Uterus (tissue), 3 donors: ENCODE measurements at regions not wholly inside any gene's neighbourhood (a gene's known extent, or its start where the extent isn't known, plus 50 kb on each side); places are given as distances from the start of the nearest gene placed in this dataset.

ENCODE experiments used
- DNase-seq, 2 donors: peaks; one replicate each; pipeline ENCODE4 v3.0.0-alpha.2; 2019 to 2020
- H3K27ac ChIP-seq, 2 donors: fragments of 200-600 bp; sonication (generic); 1 replicate in 1 of 2; 2 replicates in 1 of 2; pipeline ENCODE4 v1.5.1; 2016 to 2018
- H3K27me3 ChIP-seq, 2 donors: fragments of 200-600 bp; sonication (generic); one replicate each; pipeline ENCODE4 v1.5.1; 2018 to 2019; ENCODE audit warnings: control low read depth in 1 of 2
- H3K36me3 ChIP-seq, 2 donors: fragments of 200-600 bp; sonication (generic); one replicate each; pipeline ENCODE4 v1.5.1; 2019; ENCODE audit warnings: control low read depth in 1 of 2
- H3K4me1 ChIP-seq, 2 donors: fragments of 200-600 bp; sonication (generic); one replicate each; pipeline ENCODE4 v1.5.1; 2018 to 2019; ENCODE audit warnings: control low read depth in 1 of 2
- H3K4me3 ChIP-seq, 2 donors: fragments of 200-600 bp; sonication (generic); 1 replicate in 1 of 2; 2 replicates in 1 of 2; pipeline ENCODE4 v1.5.1; 2018 to 2019; ENCODE audit warnings: mild to moderate bottlenecking in 1 of 2
- H3K9me3 ChIP-seq, 2 donors: fragments of 200-600 bp; sonication (generic); one replicate each; pipeline ENCODE4 v1.5.1; 2019; ENCODE audit warnings: control low read depth in 1 of 2
- CTCF ChIP-seq, 4 experiments: fragments of 200-600 bp in 2 of 4; fragments of 450-650 bp in 2 of 4; sonication (generic) in 2 of 4; IDR thresholded peaks; one replicate each; pipeline ENCODE4 v1.5.1; 2016 to 2019; ENCODE audit warnings: antibody characterized with exemption in 4 of 4, mild to moderate bottlenecking in 2 of 4, moderate library complexity in 1 of 4
- POLR2A ChIP-seq, 2 donors: fragments of 450-650 bp; IDR thresholded peaks; one replicate each; pipeline ENCODE4 v1.6.1; 2016; ENCODE audit warnings: antibody characterized with exemption in 2 of 2, mild to moderate bottlenecking in 1 of 2, moderate library complexity in 1 of 2
- intact Hi-C: fragments of 100-400 bp; cut with DNase I; formaldehyde crosslinking; loops from one replicate; pipeline ENCODE4 v1.15.1; 2023; ENCODE audit warnings: low total_unique reads
- donor health status: DM: yes; HTN: yes; CAD: no.

- Histone ChIP-seq H3K27ac (no peak overlapping the region), H3K9me3 (no peaks in the 10 kb centered on the region), H3K27me3 (no peaks in the 10 kb centered on the region), H3K36me3 (no peaks in the 10 kb centered on the region), H3K4me3 (no peak overlapping the region), H3K4me1 (no peaks in the 10 kb centered on the region)
- no peak for TF ChIP-seq CTCF (IDR thresholded peaks at IDR 0.05)
- no peak for TF ChIP-seq POLR2A (IDR thresholded peaks at IDR 0.05)
- no peak for DNase-seq
- intact Hi-C loops, result no loop called here
These were observed 111.5 kb upstream of the LGALSL start for GRCh38 chr2:64342195-64343099.

- H3K9me3 ChIP-seq, result no peaks in the 10 kb centered on the region
- H3K27me3 ChIP-seq, result no peaks in the 10 kb centered on the region
- no peak overlapping the region for H3K27ac ChIP-seq
- H3K4me3 ChIP-seq, result no peak overlapping the region
- H3K36me3 ChIP-seq, result no peaks in the 10 kb centered on the region
- intact Hi-C loops, result no loop called here
- TF ChIP-seq POLR2A (IDR thresholded peaks at IDR 0.05) (no peak), CTCF (IDR thresholded peaks at IDR 0.05) (no peak)
- H3K4me1 ChIP-seq, result no peaks in the 10 kb centered on the region
- no peak for DNase-seq
These were observed 108.9 kb upstream of the LGALSL start for GRCh38 chr2:64344999-64345576.

- H3K27me3 ChIP-seq, result no peaks in the 10 kb centered on the region
- no peaks in the 10 kb centered on the region for H3K4me1 ChIP-seq
- no peak overlapping the region for H3K4me3 ChIP-seq
- no peak for DNase-seq
- TF ChIP-seq CTCF (IDR thresholded peaks at IDR 0.05) (no peak), POLR2A (IDR thresholded peaks at IDR 0.05) (no peak)
- no peaks in the 10 kb centered on the region for H3K9me3 ChIP-seq
- H3K27ac ChIP-seq, result no peak overlapping the region
- no peaks in the 10 kb centered on the region for H3K36me3 ChIP-seq
- intact Hi-C loops, result no loop called here
These were observed 108.0 kb upstream of the LGALSL start for GRCh38 chr2:64345998-64346397.

GRCh38 chr2:64348386-64349130 lies 105.4 kb upstream of the LGALSL start:
- no peak for DNase-seq
- Histone ChIP-seq H3K27ac (no peak overlapping the region), H3K4me3 (no peak overlapping the region), H3K27me3 (no peaks in the 10 kb centered on the region), H3K9me3 (no peaks in the 10 kb centered on the region), H3K4me1 (no peaks in the 10 kb centered on the region), H3K36me3 (no peaks in the 10 kb centered on the region)
- TF ChIP-seq POLR2A (IDR thresholded peaks at IDR 0.05) (no peak), CTCF (IDR thresholded peaks at IDR 0.05) (no peak)
- intact Hi-C loops, result no loop called here

- Histone ChIP-seq H3K4me3 (no peak overlapping the region), H3K27me3 (no peaks in the 10 kb centered on the region), H3K9me3 (no peaks in the 10 kb centered on the region), H3K36me3 (no peaks in the 10 kb centered on the region), H3K27ac (no peak overlapping the region), H3K4me1 (no peaks in the 10 kb centered on the region)
- no peak for DNase-seq
- intact Hi-C loops, result no loop called here
- TF ChIP-seq POLR2A (IDR thresholded peaks at IDR 0.05), result no peak
These were observed 104.8 kb upstream of the LGALSL start for GRCh38 chr2:64349131-64349530.
